ENCODE measurements at regions not wholly inside any gene's neighbourhood (a gene's known extent, or its start where the extent isn't known, plus 50 kb on each side); places are given as distances from the start of the nearest gene placed in this dataset.

- peaks cover 3% of the 10 kb centered on the region for H3K9me3 Mint-ChIP-seq (ENCODE audit: unreplicated experiment)
- no peaks in the 10 kb centered on the region for H3K4me1 Mint-ChIP-seq (ENCODE audit: unreplicated experiment)
- H3K4me3 Mint-ChIP-seq (ENCODE audit: unreplicated experiment), result no peak overlapping the region
- DNase-seq (ENCODE audit: extremely low spot score, unreplicated experiment), result no peak
- TF ChIP-seq CTCF (IDR thresholded peaks at IDR 0.05), result no peak
- no peak overlapping the region for H3K27ac Mint-ChIP-seq (ENCODE audit: unreplicated experiment)
- H3K27me3 Mint-ChIP-seq (ENCODE audit: unreplicated experiment), result no peaks in the 10 kb centered on the region
- H3K36me3 Mint-ChIP-seq (ENCODE audit: unreplicated experiment), result no peaks in the 10 kb centered on the region
Observed at GRCh38 chr9:10835791-10836463, 223.1 kb upstream of the PTPRD start.

- Mint-ChIP-seq H3K36me3 (ENCODE audit: unreplicated experiment) (no peaks in the 10 kb centered on the region), H3K4me1 (ENCODE audit: unreplicated experiment) (no peaks in the 10 kb centered on the region), H3K9me3 (ENCODE audit: unreplicated experiment) (peaks cover 3% of the 10 kb centered on the region), H3K27me3 (ENCODE audit: unreplicated experiment) (no peaks in the 10 kb centered on the region), H3K4me3 (ENCODE audit: unreplicated experiment) (no peak overlapping the region), H3K27ac (ENCODE audit: unreplicated experiment) (no peak overlapping the region)
- TF ChIP-seq CTCF (IDR thresholded peaks at IDR 0.05), result no peak
- no peak for DNase-seq (ENCODE audit: extremely low spot score, unreplicated experiment)
Observed at GRCh38 chr9:10843151-10843550, 230.3 kb upstream of the PTPRD start.

GRCh38 chr9:10855847-10856246 is 243.0 kb upstream of the PTPRD start:
- Mint-ChIP-seq H3K27ac (ENCODE audit: unreplicated experiment) (no peak overlapping the region), H3K9me3 (ENCODE audit: unreplicated experiment) (peaks cover 6% of the 10 kb centered on the region), H3K27me3 (ENCODE audit: unreplicated experiment) (peaks cover 2% of the 10 kb centered on the region), H3K4me1 (ENCODE audit: unreplicated experiment) (no peaks in the 10 kb centered on the region), H3K4me3 (ENCODE audit: unreplicated experiment) (no peak overlapping the region), H3K36me3 (ENCODE audit: unreplicated experiment) (no peaks in the 10 kb centered on the region)
- no peak for DNase-seq (ENCODE audit: extremely low spot score, unreplicated experiment)
- peak; percentile 64 for TF ChIP-seq CTCF (IDR thresholded peaks at IDR 0.05)

- H3K27ac Mint-ChIP-seq (ENCODE audit: unreplicated experiment), result no peak overlapping the region
- peaks cover 6% of the 10 kb centered on the region for H3K9me3 Mint-ChIP-seq (ENCODE audit: unreplicated experiment)
- no peaks in the 10 kb centered on the region for H3K36me3 Mint-ChIP-seq (ENCODE audit: unreplicated experiment)
- no peak for DNase-seq (ENCODE audit: extremely low spot score, unreplicated experiment)
- no peaks in the 10 kb centered on the region for H3K4me1 Mint-ChIP-seq (ENCODE audit: unreplicated experiment)
- no peaks in the 10 kb centered on the region for H3K27me3 Mint-ChIP-seq (ENCODE audit: unreplicated experiment)
- TF ChIP-seq CTCF (IDR thresholded peaks at IDR 0.05), result no peak
- H3K4me3 Mint-ChIP-seq (ENCODE audit: unreplicated experiment), result no peak overlapping the region
Observed at GRCh38 chr9:10858817-10859216, 246.0 kb upstream of the PTPRD start.

- DNase-seq (ENCODE audit: extremely low spot score, unreplicated experiment), result no peak
- Mint-ChIP-seq H3K4me3 (ENCODE audit: unreplicated experiment) (no peak overlapping the region), H3K4me1 (ENCODE audit: unreplicated experiment) (no peaks in the 10 kb centered on the region), H3K9me3 (ENCODE audit: unreplicated experiment) (no peaks in the 10 kb centered on the region), H3K27me3 (ENCODE audit: unreplicated experiment) (no peaks in the 10 kb centered on the region), H3K36me3 (ENCODE audit: unreplicated experiment) (no peaks in the 10 kb centered on the region), H3K27ac (ENCODE audit: unreplicated experiment) (no peak overlapping the region)
- no peak for TF ChIP-seq CTCF (IDR thresholded peaks at IDR 0.05)
Observed at GRCh38 chr9:10863476-10863875, 250.7 kb upstream of the PTPRD start.

Data from osteocyte (in vitro differentiated cells).